Renal cortical epithelial cell (primary cell): ENCODE measurements at regions not wholly inside any gene's neighbourhood (a gene's known extent, or its start where the extent isn't known, plus 50 kb on each side); places are given as distances from the start of the nearest gene placed in this dataset.

ENCODE experiments used
- DNase-seq: peaks from one replicate; pipeline ENCODE4 v3.0.0-alpha.2; 2011; ENCODE audit warnings: low read depth

GRCh38 chr3:70561796-70562195, 249.4 kb upstream of the MDFIC2 start:
- no peak for DNase-seq

DNA sequence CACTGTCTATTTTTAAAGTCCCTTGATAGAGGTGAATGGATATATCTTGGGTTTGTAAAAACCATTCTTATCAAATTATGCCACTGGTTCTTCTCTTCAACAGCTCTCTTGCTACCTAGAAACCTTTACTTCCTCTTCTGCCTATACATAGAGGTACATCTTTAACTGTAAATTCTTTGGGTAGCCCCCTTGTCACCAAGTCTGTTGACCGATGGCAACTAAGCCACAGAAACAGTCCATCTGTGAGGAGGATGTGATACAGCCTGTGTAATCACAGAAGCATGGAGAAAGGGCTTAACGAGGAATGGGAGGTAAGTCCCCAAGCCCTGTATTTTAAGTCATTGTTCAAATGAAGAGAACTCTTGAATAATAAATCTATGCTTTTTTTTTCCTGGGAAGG, 246.5 kb upstream of the MDFIC2 start:
- DNase-seq = no peak

DNA sequence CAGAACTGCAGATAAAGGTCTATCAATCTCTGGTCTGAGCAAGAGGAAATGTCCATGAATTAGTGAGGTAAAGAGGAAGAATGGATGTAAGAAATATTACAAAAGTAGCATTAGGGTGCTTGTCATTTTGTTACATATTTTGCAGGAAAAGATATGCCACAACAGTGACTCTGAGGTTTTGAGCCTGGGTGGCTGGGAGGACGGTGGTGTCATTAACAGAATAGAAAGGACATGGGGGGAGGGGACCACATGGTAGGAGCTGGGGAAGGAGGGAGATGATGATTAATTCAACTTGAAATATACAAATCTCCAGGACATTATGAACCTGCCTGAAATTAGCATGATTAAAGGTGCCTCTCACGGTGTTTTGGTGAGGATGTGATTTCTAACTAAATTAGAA, 245.5 kb upstream of the MDFIC2 start:
- no peak for DNase-seq

DNA sequence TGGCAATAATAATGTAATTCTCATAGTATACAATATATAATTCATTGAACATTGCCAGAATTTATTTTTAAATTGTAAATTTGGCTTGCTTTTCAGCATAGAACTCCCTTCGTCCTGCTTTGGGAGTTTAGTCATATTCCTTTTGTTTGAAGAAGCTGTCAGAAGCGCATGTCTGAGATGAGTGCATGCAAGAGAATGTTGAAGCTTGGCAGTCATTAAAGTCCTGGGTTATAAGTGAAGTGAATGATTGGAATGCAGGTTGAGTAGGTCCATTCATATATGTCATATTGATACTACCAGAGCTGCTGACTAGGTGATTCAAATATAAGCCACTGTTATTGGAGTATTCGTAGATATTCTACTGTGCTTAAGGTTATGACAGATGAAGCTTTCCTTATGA, 243.6 kb upstream of the MDFIC2 start:
- DNase-seq = no peak

GRCh38 chr3:70554170-70554569, 241.7 kb upstream of the MDFIC2 start:
- DNase-seq = peak; percentile 5

DNA sequence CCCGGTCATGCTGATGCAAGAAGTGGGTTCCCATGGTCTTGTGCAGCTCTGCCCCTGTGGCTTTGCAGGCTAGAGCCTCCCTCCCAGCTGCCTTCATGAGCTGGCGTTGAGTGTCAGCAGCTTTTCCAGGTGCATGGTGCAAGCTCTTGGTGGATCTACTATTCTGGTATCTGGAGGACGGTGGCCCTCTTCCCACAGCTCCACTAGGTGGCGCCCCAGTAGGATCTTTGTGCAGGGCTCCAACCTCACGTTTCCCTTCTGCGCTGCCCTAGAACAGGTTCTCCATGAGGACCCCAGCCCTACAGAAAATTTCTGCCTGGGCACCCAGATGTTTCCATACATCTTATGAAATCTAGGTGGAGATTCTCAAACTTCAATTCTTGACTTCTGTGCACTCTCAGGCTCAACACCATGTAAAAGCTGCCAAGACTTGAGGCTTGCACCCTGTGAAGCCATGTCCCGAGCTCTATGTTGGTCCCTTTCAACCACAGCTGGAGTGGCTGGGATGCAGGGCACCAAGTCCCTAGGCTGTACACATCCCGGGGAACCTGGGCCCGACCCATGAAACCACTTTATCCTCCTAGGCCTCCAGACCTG, 238.4 kb upstream of the MDFIC2 start:
- peak; percentile 30 for DNase-seq

- DNase-seq = no peak
Measured at GRCh38 chr3:70546679-70547078, 234.2 kb upstream of the MDFIC2 start.

DNA sequence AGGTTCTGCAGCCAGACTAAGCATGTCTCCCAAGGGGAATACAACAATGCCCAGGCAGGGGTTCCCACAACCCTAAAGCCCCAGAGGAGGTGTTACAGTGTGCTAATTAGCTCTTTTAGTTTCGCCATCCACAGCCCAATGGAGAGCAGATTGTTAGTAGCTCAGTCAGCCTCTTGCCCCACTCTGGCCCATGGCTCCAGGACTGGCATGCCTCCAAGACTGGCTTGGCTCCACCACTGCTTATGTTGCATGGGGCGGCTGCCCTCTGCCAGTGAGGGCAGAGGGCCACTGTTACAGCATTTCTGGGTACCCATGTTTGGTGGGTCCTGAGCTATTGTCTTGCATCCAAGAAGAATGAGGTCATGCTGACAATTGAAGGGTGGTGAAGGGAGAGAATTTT, 231.1 kb upstream of the MDFIC2 start:
- DNase-seq = no peak

DNA sequence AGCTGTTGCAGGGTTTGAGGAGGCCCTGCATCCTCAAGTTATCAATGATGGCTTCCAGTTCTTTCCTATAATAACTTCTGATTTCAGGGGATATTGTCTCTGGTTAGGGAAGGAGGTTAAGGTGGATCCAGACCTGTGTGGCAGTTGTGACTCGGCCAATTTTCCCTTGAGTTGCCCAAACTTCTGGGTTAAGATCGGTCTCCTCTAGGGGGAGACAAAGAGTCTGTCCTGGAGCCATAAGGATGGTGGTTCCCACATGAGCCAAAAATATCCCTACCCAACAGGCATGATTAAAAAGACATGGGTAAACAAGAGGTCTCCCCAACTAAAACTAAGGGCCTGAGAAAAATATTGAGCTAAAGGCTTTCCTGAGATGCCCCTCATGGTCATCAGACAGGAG, 227.5 kb upstream of the MDFIC2 start:
- no peak for DNase-seq

GRCh38 chr3:70532806-70533205, 220.4 kb upstream of the MDFIC2 start:
- DNase-seq = no peak

- no peak for DNase-seq
Measured at GRCh38 chr3:70531838-70532489, 219.5 kb upstream of the MDFIC2 start.

- DNase-seq = peak; percentile 21
Measured at GRCh38 chr3:70531063-70531657, 218.7 kb upstream of the MDFIC2 start.

- no peak for DNase-seq
Measured at GRCh38 chr3:70530626-70531025, 218.2 kb upstream of the MDFIC2 start.

GRCh38 chr3:70527026-70527425, 214.6 kb upstream of the MDFIC2 start:
- DNase-seq = no peak

- no peak for DNase-seq
Measured at GRCh38 chr3:70519913-70520659, 207.6 kb upstream of the MDFIC2 start.

DNA sequence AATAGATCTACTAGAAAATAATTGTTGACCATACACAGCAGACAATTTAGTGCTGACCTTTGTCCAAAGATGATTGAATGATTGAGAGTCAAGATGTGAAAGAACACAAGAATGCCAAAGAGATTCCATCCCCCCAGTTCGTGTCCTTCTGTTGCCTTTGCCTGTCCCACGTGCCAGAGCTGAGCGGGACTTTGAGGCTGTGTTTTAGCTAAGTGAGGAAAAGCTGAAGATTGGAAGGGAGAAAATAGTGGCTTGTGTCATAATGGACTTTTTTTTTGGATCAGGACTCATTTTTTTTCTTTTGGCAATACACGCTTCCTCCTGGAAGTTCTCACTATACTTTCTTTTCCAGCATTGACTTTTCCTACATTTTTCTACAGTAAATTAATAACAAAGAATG, 206.6 kb upstream of the MDFIC2 start:
- DNase-seq = no peak

- DNase-seq = no peak
Measured at GRCh38 chr3:70518356-70518755, 205.9 kb upstream of the MDFIC2 start.

GRCh38 chr3:70517124-70517890, 204.9 kb upstream of the MDFIC2 start:
- DNase-seq = no peak

- DNase-seq = no peak
Measured at GRCh38 chr3:70516076-70516475, 203.6 kb upstream of the MDFIC2 start.

DNA sequence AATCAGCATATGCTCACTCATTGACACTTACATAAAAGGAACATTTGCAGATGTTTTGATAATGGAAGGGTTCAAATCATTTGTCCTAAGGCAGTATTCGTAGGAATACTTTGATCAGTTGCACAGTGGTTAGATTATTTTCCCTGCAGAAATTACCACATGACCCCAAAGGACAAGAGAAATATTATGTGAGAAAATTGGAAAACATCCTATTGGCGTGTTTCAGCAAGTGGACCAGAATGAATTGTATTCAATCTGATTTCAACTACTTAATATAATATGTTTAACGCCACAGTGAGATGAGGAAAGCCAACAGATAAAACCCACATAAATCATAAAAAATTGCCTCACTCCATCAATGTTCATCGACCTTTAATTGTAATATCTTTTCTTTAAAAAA, 195.0 kb upstream of the MDFIC2 start:
- DNase-seq = no peak

GRCh38 chr3:70506775-70507174, 194.3 kb upstream of the MDFIC2 start:
- DNase-seq = no peak

DNA sequence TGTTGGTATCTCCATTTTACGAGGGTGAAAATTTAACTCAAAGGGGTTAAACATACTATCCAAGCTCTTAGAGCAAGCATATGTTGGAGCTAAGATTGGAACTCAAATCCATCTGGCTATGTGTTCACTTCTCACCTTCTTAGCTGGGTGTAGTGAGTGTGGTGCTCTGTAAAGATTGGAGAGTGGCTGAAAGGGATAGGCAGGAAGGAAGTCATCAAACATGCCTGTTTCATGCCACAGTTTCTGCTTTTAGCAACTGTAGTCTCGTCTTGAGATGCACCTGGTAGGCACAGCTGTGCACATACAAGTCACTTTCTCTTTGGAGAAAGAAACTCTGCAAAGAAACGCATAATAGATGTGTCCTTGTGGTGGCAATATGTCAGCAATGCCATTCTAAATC, 189.1 kb upstream of the MDFIC2 start:
- DNase-seq = no peak
